Fibroblast of lung (primary cell): ENCODE measurements at regions not wholly inside any gene's neighbourhood (a gene's known extent, or its start where the extent isn't known, plus 50 kb on each side); places are given as distances from the start of the nearest gene placed in this dataset.

Source experiments
- DNase-seq, 2 donors: peaks; one replicate each; pipeline versions ENCODE4 v3.0.0 to v3.0.0-alpha.2; 2010; ENCODE audit warnings: low read depth in 2 of 2
- H2AFZ ChIP-seq: 2 replicates; pipeline ENCODE4 v1.5.1; 2012; ENCODE audit warnings: low read length, control low read depth, inconsistent platforms
- H3K27ac ChIP-seq: 2 replicates; pipeline ENCODE4 v1.5.1; 2011; ENCODE audit warnings: low read length, control low read depth; ENCODE audit not compliant: insufficient read depth
- H3K27me3 ChIP-seq: 2 replicates; pipeline ENCODE4 v1.5.1; 2011; ENCODE audit warnings: mild to moderate bottlenecking, low read length; ENCODE audit not compliant: control insufficient read depth, insufficient read depth
- H3K36me3 ChIP-seq: 2 replicates; pipeline ENCODE4 v1.5.1; 2011; ENCODE audit warnings: low read length; ENCODE audit not compliant: control insufficient read depth, insufficient read depth
- H3K4me1 ChIP-seq: 2 replicates; pipeline ENCODE4 v1.5.1; 2011; ENCODE audit warnings: low read length; ENCODE audit not compliant: control insufficient read depth, insufficient read depth; ENCODE audit errors: extremely low read depth
- H3K4me2 ChIP-seq: 2 replicates; pipeline ENCODE4 v1.5.1; 2011; ENCODE audit warnings: low read length, control low read depth; ENCODE audit not compliant: insufficient read depth; ENCODE audit errors: extremely low read depth
- H3K4me3 ChIP-seq, 4 experiments: fragments of 200-600 bp in 1 of 4; sonication (generic) in 1 of 4; replicated peaks in 1 of 4; 2 replicates each; pipeline ENCODE4 v1.5.1; 2011 to 2016; ENCODE audit warnings: low read length in 4 of 4, low read depth in 3 of 4, mild to moderate bottlenecking in 3 of 4, control low read depth in 2 of 4, inconsistent platforms in 1 of 4, mixed read lengths in 1 of 4; ENCODE audit not compliant: insufficient read depth in 1 of 4; ENCODE audit errors: control extremely low read depth in 1 of 4
- H3K79me2 ChIP-seq: 2 replicates; pipeline ENCODE4 v1.5.1; 2012; ENCODE audit warnings: mild to moderate bottlenecking, low read length, inconsistent platforms; ENCODE audit not compliant: control insufficient read depth, insufficient read depth
- H3K9ac ChIP-seq: 2 replicates; pipeline ENCODE4 v1.5.1; 2011; ENCODE audit warnings: mild to moderate bottlenecking, low read length, control low read depth; ENCODE audit not compliant: insufficient read depth
- H3K9me3 ChIP-seq: 2 replicates; pipeline ENCODE4 v1.5.1; 2012; ENCODE audit warnings: low read depth, low read length; ENCODE audit not compliant: control insufficient read depth, insufficient read depth
- H4K20me1 ChIP-seq: 2 replicates; pipeline ENCODE4 v1.5.1; 2011; ENCODE audit warnings: low read length; ENCODE audit not compliant: control insufficient read depth, insufficient read depth; ENCODE audit errors: extremely low read depth
- EZH2 ChIP-seq: IDR thresholded peaks from 2 replicates; pipeline ENCODE4 v1.5.1; 2012; ENCODE audit warnings: low read length, control low read depth, mild to moderate bottlenecking; ENCODE audit errors: missing control alignments
- TF ChIP-seq, protein P1 (sequence below), 2 donors: IDR thresholded peaks in 1 of 2; conservative IDR thresholded peaks in 1 of 2; 1 replicate in 1 of 2; 2 replicates in 1 of 2; pipeline ENCODE4 v1.5.1; 2011 to 2012; ENCODE audit warnings: low read length in 2 of 2, control low read depth in 1 of 2, inconsistent platforms in 1 of 2, low read depth in 1 of 2, mild to moderate bottlenecking in 1 of 2

DNA sequence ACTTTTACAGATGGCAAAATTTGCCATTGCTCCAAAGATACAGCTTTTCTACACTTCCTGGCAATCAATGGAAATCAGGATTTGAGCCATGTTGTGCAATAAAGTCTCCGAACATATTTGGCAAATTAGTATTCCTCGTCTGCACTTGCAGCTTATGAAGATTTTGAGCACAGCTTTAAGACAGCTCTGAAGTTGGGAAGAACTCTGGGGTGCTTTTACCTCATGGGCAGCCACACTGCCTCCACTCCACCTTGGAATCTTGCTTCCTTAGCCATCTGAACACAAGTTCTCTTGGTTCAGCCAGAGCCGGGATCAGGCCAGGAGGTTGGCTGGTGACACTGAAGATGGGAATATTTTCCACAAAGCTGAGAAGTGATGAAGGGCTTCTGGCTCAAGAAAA is 191.2 kb downstream of the CWF19L2 start:
- TF ChIP-seq, protein P1, sequence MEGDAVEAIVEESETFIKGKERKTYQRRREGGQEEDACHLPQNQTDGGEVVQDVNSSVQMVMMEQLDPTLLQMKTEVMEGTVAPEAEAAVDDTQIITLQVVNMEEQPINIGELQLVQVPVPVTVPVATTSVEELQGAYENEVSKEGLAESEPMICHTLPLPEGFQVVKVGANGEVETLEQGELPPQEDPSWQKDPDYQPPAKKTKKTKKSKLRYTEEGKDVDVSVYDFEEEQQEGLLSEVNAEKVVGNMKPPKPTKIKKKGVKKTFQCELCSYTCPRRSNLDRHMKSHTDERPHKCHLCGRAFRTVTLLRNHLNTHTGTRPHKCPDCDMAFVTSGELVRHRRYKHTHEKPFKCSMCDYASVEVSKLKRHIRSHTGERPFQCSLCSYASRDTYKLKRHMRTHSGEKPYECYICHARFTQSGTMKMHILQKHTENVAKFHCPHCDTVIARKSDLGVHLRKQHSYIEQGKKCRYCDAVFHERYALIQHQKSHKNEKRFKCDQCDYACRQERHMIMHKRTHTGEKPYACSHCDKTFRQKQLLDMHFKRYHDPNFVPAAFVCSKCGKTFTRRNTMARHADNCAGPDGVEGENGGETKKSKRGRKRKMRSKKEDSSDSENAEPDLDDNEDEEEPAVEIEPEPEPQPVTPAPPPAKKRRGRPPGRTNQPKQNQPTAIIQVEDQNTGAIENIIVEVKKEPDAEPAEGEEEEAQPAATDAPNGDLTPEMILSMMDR (conservative IDR thresholded peaks at IDR 0.05 in 1 of 2, IDR thresholded peaks at IDR 0.05 in 1 of 2; ENCODE audit: low read depth in 1 of 2, low read length in 2 of 2), result no peak
- TF ChIP-seq EZH2, result no peak
- Histone ChIP-seq H3K4me1 (no peaks in the 10 kb centered on the region), H3K4me2 (no peak overlapping the region), H2AFZ (no peak overlapping the region), H3K27me3 (no peaks in the 10 kb centered on the region), H3K36me3 (no peaks in the 10 kb centered on the region), H4K20me1 (no peaks in the 10 kb centered on the region), H3K27ac (no peak overlapping the region), H3K4me3 (no peak overlapping the region), H3K79me2 (no peaks in the 10 kb centered on the region), H3K9me3 (no peaks in the 10 kb centered on the region), H3K9ac (no peak overlapping the region)
- DNase-seq, result no peak

DNA sequence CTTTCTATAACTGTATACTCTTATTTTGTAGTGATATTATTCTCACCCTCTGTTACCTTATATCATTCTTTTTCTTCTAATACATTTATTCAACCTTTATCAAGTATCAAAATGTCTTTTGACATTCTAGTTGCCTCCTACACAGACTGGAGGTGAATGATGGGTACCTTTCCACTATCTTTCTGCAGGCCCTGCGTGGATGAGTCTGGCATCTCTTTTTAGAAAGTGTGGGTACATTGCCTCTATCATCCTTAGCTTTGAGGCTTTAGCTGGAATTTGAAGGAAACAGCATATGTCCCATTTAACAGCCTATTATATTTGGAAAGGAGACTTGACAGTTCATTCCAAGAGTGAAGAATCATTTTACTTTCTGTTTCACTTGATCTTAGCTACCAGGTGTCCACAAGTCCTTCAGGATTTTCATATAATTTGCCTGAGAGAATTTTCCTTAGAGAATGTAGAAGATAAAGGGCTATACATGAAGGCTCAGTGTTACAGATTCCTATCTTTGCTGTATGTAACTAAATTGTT is 192.0 kb downstream of the CWF19L2 start:
- Histone ChIP-seq H4K20me1 (no peaks in the 10 kb centered on the region), H3K27me3 (no peaks in the 10 kb centered on the region), H3K4me2 (no peak overlapping the region), H3K36me3 (no peaks in the 10 kb centered on the region), H3K4me1 (no peaks in the 10 kb centered on the region), H3K4me3 (no peak overlapping the region), H3K27ac (no peak overlapping the region), H3K79me2 (no peaks in the 10 kb centered on the region), H3K9ac (no peak overlapping the region), H2AFZ (no peak overlapping the region), H3K9me3 (no peaks in the 10 kb centered on the region)
- TF ChIP-seq, protein P1 (conservative IDR thresholded peaks at IDR 0.05 in 1 of 2, IDR thresholded peaks at IDR 0.05 in 1 of 2; ENCODE audit: low read depth in 1 of 2, low read length in 2 of 2), result no peak
- no peak for TF ChIP-seq EZH2
- no peak for DNase-seq

DNA sequence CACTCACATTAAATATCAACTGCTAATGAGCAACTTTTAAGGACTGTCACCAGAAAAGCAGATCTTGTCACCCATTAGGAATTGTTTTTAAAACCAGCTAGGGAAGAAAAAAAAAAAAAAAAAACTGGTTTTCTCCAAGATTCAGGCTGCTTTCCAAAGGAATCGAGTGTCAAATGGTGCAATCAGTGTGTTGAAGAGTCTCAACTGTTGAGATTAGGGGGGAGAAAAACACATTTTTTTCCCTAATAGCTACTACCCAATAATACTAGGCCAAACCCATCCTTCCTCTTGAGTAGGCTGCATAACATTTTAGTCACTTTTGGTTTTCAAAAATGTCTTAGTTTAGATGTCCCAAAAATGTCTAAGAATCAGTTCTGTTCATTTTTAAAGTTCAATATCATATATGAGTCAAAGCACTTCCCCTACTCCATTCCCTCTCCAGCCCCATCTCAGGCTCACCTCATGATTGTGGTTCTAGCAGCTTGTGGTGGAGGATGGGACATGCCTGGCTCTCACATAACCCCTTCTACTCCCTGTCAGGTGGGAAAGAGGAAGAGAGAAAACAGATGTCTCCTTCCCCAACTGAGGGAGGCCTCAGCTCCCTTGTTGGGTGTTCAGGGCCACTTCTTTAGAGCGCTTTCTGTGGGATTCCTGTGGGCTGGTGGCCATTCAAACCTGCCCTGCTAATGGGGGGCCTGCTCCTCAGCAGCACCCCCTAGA is 193.6 kb downstream of the CWF19L2 start:
- DNase-seq, result no peak
- TF ChIP-seq, protein P1 (conservative IDR thresholded peaks at IDR 0.05 in 1 of 2, IDR thresholded peaks at IDR 0.05 in 1 of 2; ENCODE audit: low read depth in 1 of 2, low read length in 2 of 2), result no peak
- no peak for TF ChIP-seq EZH2
- H4K20me1 ChIP-seq, result no peaks in the 10 kb centered on the region
- no peaks in the 10 kb centered on the region for H3K79me2 ChIP-seq
- H3K9ac ChIP-seq, result no peak overlapping the region
- H3K9me3 ChIP-seq, result no peaks in the 10 kb centered on the region
- H3K27me3 ChIP-seq, result no peaks in the 10 kb centered on the region
- H3K4me1 ChIP-seq, result no peaks in the 10 kb centered on the region
- no peak overlapping the region for H3K4me3 ChIP-seq
- no peaks in the 10 kb centered on the region for H3K36me3 ChIP-seq
- no peak overlapping the region for H3K27ac ChIP-seq
- H2AFZ ChIP-seq, result no peak overlapping the region
- no peak overlapping the region for H3K4me2 ChIP-seq
